Neural crest cell (in vitro differentiated cells): ENCODE measurements at regions not wholly inside any gene's neighbourhood (a gene's known extent, or its start where the extent isn't known, plus 50 kb on each side); places are given as distances from the start of the nearest gene placed in this dataset.

Experiments used
- DNase-seq: peaks from one replicate; pipeline ENCODE4 v3.0.0; 2021; ENCODE audit warnings: low read depth, mixed read lengths, low spot score
- H3K27ac Mint-ChIP-seq: one replicate; pipeline ENCODE4 v1.8.0; 2021; ENCODE audit warnings: mild to moderate bottlenecking, mixed read lengths; ENCODE audit not compliant: unreplicated experiment
- H3K27me3 Mint-ChIP-seq: 2 replicates; pipeline ENCODE4 v1.8.0; 2021; ENCODE audit warnings: low read depth, mild to moderate bottlenecking, mixed read lengths
- H3K36me3 Mint-ChIP-seq: 2 replicates; pipeline ENCODE4 v1.8.0; 2021; ENCODE audit warnings: low read depth, mild to moderate bottlenecking, mixed read lengths
- H3K4me1 Mint-ChIP-seq: 2 replicates; pipeline ENCODE4 v1.8.0; 2021; ENCODE audit warnings: mixed read lengths
- H3K4me3 Mint-ChIP-seq: one replicate; pipeline ENCODE4 v1.8.0; 2021; ENCODE audit warnings: mild to moderate bottlenecking, mixed read lengths
- H3K9me3 Mint-ChIP-seq: 2 replicates; pipeline ENCODE4 v1.8.0; 2021; ENCODE audit warnings: mixed read lengths
- TF ChIP-seq, protein P1 (sequence below): fragments of 200-600 bp; sonication (generic); conservative IDR thresholded peaks from 2 replicates; pipeline ENCODE4 v1.5.0; 2021; ENCODE audit warnings: antibody characterized with exemption, mild to moderate bottlenecking

DNA sequence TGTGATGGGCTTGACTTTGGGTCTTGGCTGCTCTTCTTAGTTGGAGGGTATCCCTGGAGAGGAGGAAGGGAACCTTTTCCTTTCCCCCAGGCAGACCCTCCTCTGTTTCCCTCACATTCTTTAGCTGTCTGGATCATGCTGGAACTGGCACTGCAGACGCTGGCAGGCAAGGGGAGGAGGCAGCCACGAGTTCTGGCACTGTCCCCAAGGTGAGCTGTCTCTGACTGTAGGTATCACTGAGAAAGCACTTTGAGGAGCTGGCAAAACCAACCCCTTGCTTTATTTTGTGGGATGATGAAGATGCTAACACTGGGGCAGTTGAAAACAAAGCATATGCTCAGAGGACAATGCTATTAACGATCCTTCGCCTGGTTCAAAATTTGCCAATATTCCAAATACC, 175.0 kb downstream of the SOX2 start:
- H3K36me3 Mint-ChIP-seq: no peaks in the 10 kb centered on the region
- TF ChIP-seq, protein P1, sequence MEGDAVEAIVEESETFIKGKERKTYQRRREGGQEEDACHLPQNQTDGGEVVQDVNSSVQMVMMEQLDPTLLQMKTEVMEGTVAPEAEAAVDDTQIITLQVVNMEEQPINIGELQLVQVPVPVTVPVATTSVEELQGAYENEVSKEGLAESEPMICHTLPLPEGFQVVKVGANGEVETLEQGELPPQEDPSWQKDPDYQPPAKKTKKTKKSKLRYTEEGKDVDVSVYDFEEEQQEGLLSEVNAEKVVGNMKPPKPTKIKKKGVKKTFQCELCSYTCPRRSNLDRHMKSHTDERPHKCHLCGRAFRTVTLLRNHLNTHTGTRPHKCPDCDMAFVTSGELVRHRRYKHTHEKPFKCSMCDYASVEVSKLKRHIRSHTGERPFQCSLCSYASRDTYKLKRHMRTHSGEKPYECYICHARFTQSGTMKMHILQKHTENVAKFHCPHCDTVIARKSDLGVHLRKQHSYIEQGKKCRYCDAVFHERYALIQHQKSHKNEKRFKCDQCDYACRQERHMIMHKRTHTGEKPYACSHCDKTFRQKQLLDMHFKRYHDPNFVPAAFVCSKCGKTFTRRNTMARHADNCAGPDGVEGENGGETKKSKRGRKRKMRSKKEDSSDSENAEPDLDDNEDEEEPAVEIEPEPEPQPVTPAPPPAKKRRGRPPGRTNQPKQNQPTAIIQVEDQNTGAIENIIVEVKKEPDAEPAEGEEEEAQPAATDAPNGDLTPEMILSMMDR: no peak

DNA sequence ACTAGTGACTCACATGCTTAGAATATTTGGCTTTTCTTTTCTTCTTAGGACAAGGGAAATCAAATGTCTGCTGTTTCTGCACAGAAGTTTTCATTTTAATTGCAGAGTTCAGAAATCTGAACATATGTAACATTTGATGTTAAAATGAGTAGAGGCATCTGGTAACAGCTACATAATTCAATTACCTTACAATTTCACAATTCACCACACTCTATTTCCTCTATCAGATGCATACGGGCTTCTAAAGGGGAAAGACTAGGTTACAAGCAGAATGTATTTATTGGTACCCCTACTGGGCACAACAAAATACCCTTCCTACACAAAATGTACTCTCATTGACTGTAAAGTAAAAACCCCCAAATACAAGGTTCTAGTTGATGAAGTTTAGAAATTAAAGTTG, 176.0 kb downstream of the SOX2 start:
- Mint-ChIP-seq H3K27ac (no peak overlapping the region), H3K4me1 (no peaks in the 10 kb centered on the region), H3K9me3 (no peaks in the 10 kb centered on the region), H3K4me3 (no peak overlapping the region), H3K27me3 (no peaks in the 10 kb centered on the region), H3K36me3 (no peaks in the 10 kb centered on the region)
- DNase-seq: no peak
- TF ChIP-seq, protein P1: no peak

More for the DNA sequence above, 175.0 kb downstream of the SOX2 start:
- H3K27ac Mint-ChIP-seq: no peak overlapping the region
- no peak for DNase-seq
- H3K4me1 Mint-ChIP-seq: peaks cover 5% of the 10 kb centered on the region
- H3K4me3 Mint-ChIP-seq: no peak overlapping the region
- H3K27me3 Mint-ChIP-seq: no peaks in the 10 kb centered on the region
- no peaks in the 10 kb centered on the region for H3K9me3 Mint-ChIP-seq

DNA sequence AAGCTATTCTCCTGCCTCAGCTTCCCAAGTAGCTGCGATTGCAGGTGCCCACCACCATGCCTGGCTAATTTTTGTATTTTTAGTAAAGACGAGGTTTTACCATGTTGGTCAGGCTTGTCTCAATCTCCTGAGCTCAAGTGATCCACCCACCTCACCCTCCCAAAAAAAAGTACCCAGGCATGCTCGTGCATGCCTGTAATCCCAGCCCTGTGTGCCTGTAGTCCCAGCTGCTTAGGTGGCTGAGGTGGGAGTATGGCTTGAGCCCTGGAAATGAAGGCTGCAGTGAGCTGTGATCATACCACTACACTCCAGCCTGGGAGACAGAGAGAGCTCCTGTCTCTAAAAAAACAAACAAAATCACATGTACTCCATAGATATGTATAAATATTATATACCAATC, 176.5 kb downstream of the SOX2 start:
- no peak for DNase-seq
- Mint-ChIP-seq H3K4me1 (no peaks in the 10 kb centered on the region), H3K9me3 (no peaks in the 10 kb centered on the region), H3K36me3 (no peaks in the 10 kb centered on the region), H3K27me3 (no peaks in the 10 kb centered on the region), H3K4me3 (no peak overlapping the region), H3K27ac (no peak overlapping the region)
- TF ChIP-seq, protein P1: no peak

DNA sequence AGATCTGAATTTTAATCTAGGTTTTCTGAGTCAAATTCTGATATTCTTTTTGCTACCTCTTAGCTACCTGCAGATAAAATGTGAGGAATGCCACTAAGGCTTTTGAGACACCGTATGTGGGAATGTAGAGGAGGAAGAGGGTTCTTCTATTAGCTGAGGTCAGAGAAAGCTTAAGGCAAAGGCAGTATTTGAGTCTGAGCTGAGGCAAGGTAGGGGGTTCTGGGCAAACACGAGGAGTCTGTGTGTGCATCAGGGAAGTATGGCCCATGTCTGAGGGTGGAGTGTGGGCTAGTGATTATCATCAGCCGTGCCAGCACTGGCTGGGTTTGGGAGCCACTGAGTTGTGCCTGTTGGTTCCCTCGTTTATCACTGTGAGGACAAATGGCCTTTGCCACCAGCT, 181.1 kb downstream of the SOX2 start:
- no peaks in the 10 kb centered on the region for H3K9me3 Mint-ChIP-seq
- DNase-seq: no peak
- H3K4me1 Mint-ChIP-seq: peaks cover 4% of the 10 kb centered on the region
- no peaks in the 10 kb centered on the region for H3K36me3 Mint-ChIP-seq
- no peak overlapping the region for H3K4me3 Mint-ChIP-seq
- TF ChIP-seq, protein P1: no peak
- no peaks in the 10 kb centered on the region for H3K27me3 Mint-ChIP-seq
- H3K27ac Mint-ChIP-seq: no peak overlapping the region

DNA sequence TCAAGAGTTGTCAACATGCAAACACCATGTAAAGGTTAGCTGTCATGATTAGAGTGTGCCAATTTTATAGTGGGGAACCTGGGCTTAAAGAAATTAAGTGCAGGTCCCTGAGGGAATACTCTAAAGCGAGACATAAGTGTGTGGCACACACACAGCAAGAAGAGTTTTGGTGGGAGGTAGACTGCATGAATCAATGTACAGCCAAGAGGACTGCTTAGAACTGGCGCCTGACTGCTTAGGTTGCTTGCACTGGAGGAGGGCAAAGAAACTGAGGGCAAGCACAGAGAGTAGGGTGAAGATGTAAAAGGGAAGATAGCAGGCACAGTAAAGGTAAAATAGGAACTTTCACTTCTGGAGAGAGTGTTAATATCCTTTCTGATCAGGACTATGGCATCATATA, 184.9 kb downstream of the SOX2 start:
- no peaks in the 10 kb centered on the region for H3K36me3 Mint-ChIP-seq
- no peaks in the 10 kb centered on the region for H3K9me3 Mint-ChIP-seq

More for the DNA sequence above, 184.9 kb downstream of the SOX2 start:
- Mint-ChIP-seq H3K4me1 (peaks cover 4% of the 10 kb centered on the region), H3K27ac (no peak overlapping the region), H3K27me3 (no peaks in the 10 kb centered on the region), H3K4me3 (no peak overlapping the region)
- DNase-seq: no peak
- TF ChIP-seq, protein P1: no peak
